HEK293 (cell line): ENCODE measurements at regions not wholly inside any gene's neighbourhood (a gene's known extent, or its start where the extent isn't known, plus 50 kb on each side); places are given as distances from the start of the nearest gene placed in this dataset.

Experiments used
- CTCF ChIA-PET: fragments of 350-600 bp; formaldehyde crosslinking; extraction: SDS; loops from one replicate; lab custom pipeline; 2021; ENCODE audit warnings: antibody characterized with exemption; lab: Yijun Ruan, JAX
- POLR2A ChIA-PET: fragments of 300-600 bp; formaldehyde crosslinking; extraction: SDS; loops from one replicate; lab custom pipeline; 2020; ENCODE audit warnings: antibody characterized with exemption, inconsistent platforms; lab: Yijun Ruan, JAX
- H3K27ac ChIP-seq: fragments of 200-500 bp; sonication (Bioruptor generic); 2 replicates; pipeline ENCODE4 v1.5.1; 2014; ENCODE audit warnings: low read depth, low read length, control low read depth, inconsistent platforms; ENCODE audit errors: extremely low read depth
- H3K36me3 ChIP-seq, 2 experiments: fragments of 200-500 bp in 1 of 2; sonication (Bioruptor generic) in 1 of 2; 1 replicate in 1 of 2; 2 replicates in 1 of 2; pipeline ENCODE4 v1.5.1; 2014 to 2017; ENCODE audit warnings: inconsistent platforms in 2 of 2, low read length in 2 of 2; ENCODE audit not compliant: control insufficient read depth in 2 of 2, insufficient read depth in 1 of 2
- H3K4me1 ChIP-seq: fragments of 200-500 bp; sonication (Bioruptor generic); 2 replicates; pipeline ENCODE4 v1.5.1; 2014; ENCODE audit warnings: mild to moderate bottlenecking, low read length, inconsistent platforms; ENCODE audit not compliant: control insufficient read depth, insufficient read depth
- H3K4me3 ChIP-seq: 2 replicates; pipeline ENCODE4 v1.5.1; 2011; ENCODE audit warnings: low read depth, mild to moderate bottlenecking, control low read depth, low read length, moderate library complexity
- H3K9me3 ChIP-seq: fragments of 200-500 bp; sonication (Bioruptor generic); 2 replicates; pipeline ENCODE4 v1.5.1; 2014; ENCODE audit warnings: low read depth, low read length, inconsistent platforms; ENCODE audit not compliant: control insufficient read depth, insufficient read depth
- EGR2 ChIP-seq: fragments of 450-650 bp; formaldehyde crosslinking; IDR thresholded peaks from 2 replicates; pipeline ENCODE4 v1.5.1; 2016; ENCODE audit warnings: low read depth, missing biosample characterization, missing genetic modification characterization
- GLI2 ChIP-seq: fragments of 450-650 bp; formaldehyde crosslinking; IDR thresholded peaks from 2 replicates; pipeline ENCODE4; 2017; ENCODE audit warnings: missing biosample characterization, missing genetic modification characterization, low read depth, borderline replicate concordance
- GLI4 ChIP-seq: fragments of 450-650 bp; formaldehyde crosslinking; IDR thresholded peaks from 2 replicates; pipeline ENCODE4 v1.5.1; 2016; ENCODE audit warnings: missing biosample characterization, missing genetic modification characterization
- GLIS2 ChIP-seq: fragments of 450-650 bp; formaldehyde crosslinking; IDR thresholded peaks from 2 replicates; pipeline ENCODE4 v1.5.1; 2016; ENCODE audit warnings: missing biosample characterization, missing genetic modification characterization
- KLF7 ChIP-seq: fragments of 450-650 bp; formaldehyde crosslinking; IDR thresholded peaks from 2 replicates; pipeline ENCODE4 v1.5.1; 2016; ENCODE audit warnings: missing biosample characterization, missing genetic modification characterization, borderline replicate concordance
- PATZ1 ChIP-seq: fragments of 450-650 bp; formaldehyde crosslinking; IDR thresholded peaks from 2 replicates; pipeline ENCODE4 v1.5.1; 2016; ENCODE audit warnings: missing biosample characterization, missing genetic modification characterization
- PRDM10 ChIP-seq: fragments of 450-650 bp; formaldehyde crosslinking; IDR thresholded peaks from 2 replicates; pipeline ENCODE4 v1.5.1; 2016; ENCODE audit warnings: missing biosample characterization, missing genetic modification characterization
- SP3 ChIP-seq: fragments of 450-650 bp; formaldehyde crosslinking; IDR thresholded peaks from 2 replicates; pipeline ENCODE4 v1.5.1; 2016; ENCODE audit warnings: missing biosample characterization, missing genetic modification characterization
- ZBTB11 ChIP-seq: fragments of 450-650 bp; formaldehyde crosslinking; conservative IDR thresholded peaks from 2 replicates; pipeline ENCODE4 v1.5.1; 2016; ENCODE audit warnings: low read depth, missing biosample characterization, missing genetic modification characterization
- ZEB2 ChIP-seq: fragments of 450-650 bp; formaldehyde crosslinking; IDR thresholded peaks from 2 replicates; pipeline ENCODE4 v1.5.1; 2016; ENCODE audit warnings: missing biosample characterization, missing genetic modification characterization
- ZNF132 ChIP-seq: fragments of 450-650 bp; formaldehyde crosslinking; IDR thresholded peaks from 2 replicates; pipeline ENCODE4 v1.5.1; 2017; ENCODE audit warnings: missing biosample characterization, missing genetic modification characterization, borderline replicate concordance
- ZNF174 ChIP-seq: fragments of 450-650 bp; formaldehyde crosslinking; IDR thresholded peaks from 2 replicates; pipeline ENCODE4 v1.5.0; 2017; ENCODE audit warnings: missing biosample characterization, mild to moderate bottlenecking, missing genetic modification characterization
- ZNF248 ChIP-seq: fragments of 450-650 bp; formaldehyde crosslinking; IDR thresholded peaks from 2 replicates; pipeline ENCODE4 v1.5.1; 2017; ENCODE audit warnings: missing biosample characterization, missing genetic modification characterization
- ZNF280C ChIP-seq: fragments of 450-650 bp; formaldehyde crosslinking; IDR thresholded peaks from 2 replicates; pipeline ENCODE4 v1.5.1; 2016; ENCODE audit warnings: missing biosample characterization, missing genetic modification characterization
- ZNF324 ChIP-seq: fragments of 450-650 bp; formaldehyde crosslinking; IDR thresholded peaks from 2 replicates; pipeline ENCODE4 v1.5.1; 2016; ENCODE audit warnings: missing biosample characterization, missing genetic modification characterization
- ZNF530 ChIP-seq: fragments of 450-650 bp; formaldehyde crosslinking; IDR thresholded peaks from 2 replicates; pipeline ENCODE4 v1.5.1; 2016; ENCODE audit warnings: low read depth, missing biosample characterization, missing genetic modification characterization
- ZNF548 ChIP-seq: fragments of 450-650 bp; formaldehyde crosslinking; IDR thresholded peaks from 2 replicates; pipeline ENCODE4 v1.5.1; 2016; ENCODE audit warnings: missing biosample characterization, missing genetic modification characterization
- ZNF623 ChIP-seq: fragments of 450-650 bp; formaldehyde crosslinking; IDR thresholded peaks from 2 replicates; pipeline ENCODE4 v1.5.1; 2016; ENCODE audit warnings: missing biosample characterization, missing genetic modification characterization
- ZNF76 ChIP-seq: fragments of 450-650 bp; formaldehyde crosslinking; IDR thresholded peaks from 2 replicates; pipeline ENCODE4; 2016; ENCODE audit warnings: low read depth, missing biosample characterization, missing genetic modification characterization, borderline replicate concordance
- ZSCAN23 ChIP-seq: fragments of 450-650 bp; formaldehyde crosslinking; IDR thresholded peaks from 2 replicates; pipeline ENCODE4 v1.5.1; 2016; ENCODE audit warnings: missing biosample characterization, missing genetic modification characterization

- H3K4me1 ChIP-seq, result peaks cover 3% of the 10 kb centered on the region; the same call in 1 of the 2 replicates
- no peaks in the 10 kb centered on the region for H3K9me3 ChIP-seq
- POLR2A ChIA-PET, result no interaction called here
- H3K36me3 ChIP-seq, result no peaks in the 10 kb centered on the region
- CTCF ChIA-PET, result no interaction called here
- H3K27ac ChIP-seq, result no peak overlapping the region
- no peak for TF ChIP-seq GLI4 (tag by site-specific recombination)
- TF ChIP-seq GLIS2 (tag by site-specific recombination), result no peak
- TF ChIP-seq ZNF324 (tag by site-specific recombination), result no peak
- TF ChIP-seq ZBTB11 (tag by site-specific recombination), result no peak
- no peak for TF ChIP-seq ZNF530 (tag by site-specific recombination)
- TF ChIP-seq KLF7 (tag by site-specific recombination), result no peak
- TF ChIP-seq ZNF280C (tag by site-specific recombination), result no peak
- no peak for TF ChIP-seq ZNF548 (tag by site-specific recombination)
- TF ChIP-seq ZNF76 (tag by site-specific recombination), result no peak
- TF ChIP-seq ZNF132 (tag by site-specific recombination), result no peak
- TF ChIP-seq ZSCAN23 (tag by site-specific recombination), result no peak
- H3K4me3 ChIP-seq, result no peak overlapping the region
These were observed 161.4 kb upstream of the ZNF462 start for GRCh38 chr9:106701611-106702010.

GRCh38 chr9:106704056-106704615, 158.8 kb upstream of the ZNF462 start:
- Histone ChIP-seq H3K4me3 (no peak overlapping the region), H3K27ac (no peak overlapping the region), H3K9me3 (no peaks in the 10 kb centered on the region), H3K36me3 (no peaks in the 10 kb centered on the region), H3K4me1 (no peaks in the 10 kb centered on the region)
- ChIA-PET CTCF (no interaction called here), POLR2A (no interaction called here)
- TF ChIP-seq ZNF174 (no peak), ZEB2 (tag by site-specific recombination) (no peak), SP3 (tag by site-specific recombination) (no peak), PRDM10 (tag by site-specific recombination) (no peak), ZNF248 (tag by site-specific recombination) (no peak), PATZ1 (tag by site-specific recombination) (no peak), ZNF623 (no peak), EGR2 (tag by site-specific recombination) (no peak), GLI2 (tag by site-specific recombination) (no peak)
- TF ChIP-seq, all 188 proteins: peak for 0
